ENCODE measurements at regions not wholly inside any gene's neighbourhood (a gene's known extent, or its start where the extent isn't known, plus 50 kb on each side); places are given as distances from the start of the nearest gene placed in this dataset.

DNA sequence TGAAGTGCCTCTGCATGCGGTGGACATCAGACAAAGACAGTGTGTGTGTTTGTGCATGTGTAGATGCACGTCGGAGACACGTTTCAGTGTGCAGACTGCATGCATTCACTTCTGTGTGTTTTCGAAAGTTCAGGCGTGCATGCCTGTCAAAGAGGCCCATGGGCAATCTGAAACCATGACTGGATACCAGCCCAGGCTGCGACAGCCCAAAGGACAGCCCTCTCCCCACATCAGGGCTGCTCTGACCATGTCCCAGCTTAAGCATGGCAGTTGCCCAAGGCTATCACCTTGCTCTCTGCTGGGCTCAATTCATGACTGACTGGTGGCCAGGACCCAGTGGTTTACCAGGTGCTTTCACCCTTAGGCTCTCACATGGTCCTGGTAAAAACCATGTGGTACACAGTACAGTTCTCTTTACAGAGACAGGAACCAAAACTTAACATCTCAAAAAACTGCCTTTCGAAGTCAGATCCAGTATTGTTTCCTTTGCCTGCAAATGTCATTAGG is 423.7 kb upstream of the CADM1 start:
- no peak overlapping the region for H3K27ac ChIP-seq (ENCODE audit: low read length)
- no peaks in the 10 kb centered on the region for H3K9me3 ChIP-seq (ENCODE audit: low read length)
- no peak overlapping the region for H3K4me3 ChIP-seq (ENCODE audit: low read length)
- no peaks in the 10 kb centered on the region for H4K20me1 ChIP-seq (ENCODE audit: insufficient read depth)
- H2AFZ ChIP-seq (ENCODE audit: low read depth, low read length): no peak overlapping the region
- no peaks in the 10 kb centered on the region for H3K9me2 ChIP-seq (ENCODE audit: insufficient read depth, low read length)
- TF ChIP-seq, protein P1, sequence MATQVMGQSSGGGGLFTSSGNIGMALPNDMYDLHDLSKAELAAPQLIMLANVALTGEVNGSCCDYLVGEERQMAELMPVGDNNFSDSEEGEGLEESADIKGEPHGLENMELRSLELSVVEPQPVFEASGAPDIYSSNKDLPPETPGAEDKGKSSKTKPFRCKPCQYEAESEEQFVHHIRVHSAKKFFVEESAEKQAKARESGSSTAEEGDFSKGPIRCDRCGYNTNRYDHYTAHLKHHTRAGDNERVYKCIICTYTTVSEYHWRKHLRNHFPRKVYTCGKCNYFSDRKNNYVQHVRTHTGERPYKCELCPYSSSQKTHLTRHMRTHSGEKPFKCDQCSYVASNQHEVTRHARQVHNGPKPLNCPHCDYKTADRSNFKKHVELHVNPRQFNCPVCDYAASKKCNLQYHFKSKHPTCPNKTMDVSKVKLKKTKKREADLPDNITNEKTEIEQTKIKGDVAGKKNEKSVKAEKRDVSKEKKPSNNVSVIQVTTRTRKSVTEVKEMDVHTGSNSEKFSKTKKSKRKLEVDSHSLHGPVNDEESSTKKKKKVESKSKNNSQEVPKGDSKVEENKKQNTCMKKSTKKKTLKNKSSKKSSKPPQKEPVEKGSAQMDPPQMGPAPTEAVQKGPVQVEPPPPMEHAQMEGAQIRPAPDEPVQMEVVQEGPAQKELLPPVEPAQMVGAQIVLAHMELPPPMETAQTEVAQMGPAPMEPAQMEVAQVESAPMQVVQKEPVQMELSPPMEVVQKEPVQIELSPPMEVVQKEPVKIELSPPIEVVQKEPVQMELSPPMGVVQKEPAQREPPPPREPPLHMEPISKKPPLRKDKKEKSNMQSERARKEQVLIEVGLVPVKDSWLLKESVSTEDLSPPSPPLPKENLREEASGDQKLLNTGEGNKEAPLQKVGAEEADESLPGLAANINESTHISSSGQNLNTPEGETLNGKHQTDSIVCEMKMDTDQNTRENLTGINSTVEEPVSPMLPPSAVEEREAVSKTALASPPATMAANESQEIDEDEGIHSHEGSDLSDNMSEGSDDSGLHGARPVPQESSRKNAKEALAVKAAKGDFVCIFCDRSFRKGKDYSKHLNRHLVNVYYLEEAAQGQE (IDR thresholded peaks at IDR 0.05; ENCODE audit: borderline replicate concordance): no peak
- no peak for TF ChIP-seq TAF1 (IDR thresholded peaks at IDR 0.05; ENCODE audit: low read depth)
- H3K36me3 ChIP-seq (ENCODE audit: insufficient read depth, low read length): no peaks in the 10 kb centered on the region
- no peak overlapping the region for H3K4me2 ChIP-seq (ENCODE audit: low read length)
- H3K79me2 ChIP-seq (replicated peaks; ENCODE audit: insufficient read depth, low read length): no peaks in the 10 kb centered on the region
- no peak overlapping the region for H3K9ac ChIP-seq (ENCODE audit: low read length)
- no peaks in the 10 kb centered on the region for H3F3A ChIP-seq (ENCODE audit: insufficient read depth, low read length, poor library complexity, severe bottlenecking)
- no peaks in the 10 kb centered on the region for H3K27me3 ChIP-seq (ENCODE audit: insufficient read depth, low read depth, low read length)

DNA sequence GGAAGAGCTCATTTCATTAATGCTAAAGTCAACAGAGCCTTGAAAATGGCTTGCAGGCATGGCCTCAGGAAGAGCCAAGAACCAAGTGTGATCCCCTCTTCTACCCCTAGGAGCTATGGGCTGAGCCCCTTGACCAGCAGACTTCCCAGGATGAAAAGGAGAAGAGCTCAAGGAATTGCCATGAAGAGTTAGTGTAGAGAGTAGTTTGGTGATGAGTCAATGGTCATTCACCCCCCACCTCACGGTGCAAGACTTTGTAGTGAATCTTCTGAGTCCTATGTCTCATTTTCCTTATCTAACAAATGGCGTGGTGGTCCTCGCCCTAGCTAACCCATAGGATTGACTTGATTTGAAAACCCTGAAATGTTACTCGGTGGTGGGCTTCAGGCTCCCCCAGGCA is 422.4 kb upstream of the CADM1 start:
- Histone ChIP-seq H3K9me2 (ENCODE audit: insufficient read depth, low read length) (no peaks in the 10 kb centered on the region), H4K20me1 (ENCODE audit: insufficient read depth) (no peaks in the 10 kb centered on the region), H3K4me2 (ENCODE audit: low read length) (no peak overlapping the region), H3K27me3 (ENCODE audit: insufficient read depth, low read depth, low read length) (no peaks in the 10 kb centered on the region), H3F3A (ENCODE audit: insufficient read depth, low read length, poor library complexity, severe bottlenecking) (no peaks in the 10 kb centered on the region), H3K36me3 (ENCODE audit: insufficient read depth, low read length) (no peaks in the 10 kb centered on the region), H3K4me3 (ENCODE audit: low read length) (no peak overlapping the region), H3K9ac (ENCODE audit: low read length) (no peak overlapping the region), H3K27ac (ENCODE audit: low read length) (no peak overlapping the region), H3K79me2 (replicated peaks; ENCODE audit: insufficient read depth, low read length) (no peaks in the 10 kb centered on the region), H3K9me3 (ENCODE audit: low read length) (no peaks in the 10 kb centered on the region), H2AFZ (ENCODE audit: low read depth, low read length) (no peak overlapping the region)
- TF ChIP-seq RAD21 (conservative IDR thresholded peaks at IDR 0.05) (no peak), POLR2AphosphoS5 (IDR thresholded peaks at IDR 0.05) (no peak), TAF1 (IDR thresholded peaks at IDR 0.05; ENCODE audit: low read depth) (no peak), EZH2 (IDR thresholded peaks at IDR 0.05; ENCODE audit: borderline replicate concordance, insufficient read depth, low read length, poor library complexity, severe bottlenecking) (no peak), SMC3 (conservative IDR thresholded peaks at IDR 0.05; ENCODE audit: poor library complexity) (no peak)
- TF ChIP-seq, protein P1 (IDR thresholded peaks at IDR 0.05; ENCODE audit: borderline replicate concordance): no peak

DNA sequence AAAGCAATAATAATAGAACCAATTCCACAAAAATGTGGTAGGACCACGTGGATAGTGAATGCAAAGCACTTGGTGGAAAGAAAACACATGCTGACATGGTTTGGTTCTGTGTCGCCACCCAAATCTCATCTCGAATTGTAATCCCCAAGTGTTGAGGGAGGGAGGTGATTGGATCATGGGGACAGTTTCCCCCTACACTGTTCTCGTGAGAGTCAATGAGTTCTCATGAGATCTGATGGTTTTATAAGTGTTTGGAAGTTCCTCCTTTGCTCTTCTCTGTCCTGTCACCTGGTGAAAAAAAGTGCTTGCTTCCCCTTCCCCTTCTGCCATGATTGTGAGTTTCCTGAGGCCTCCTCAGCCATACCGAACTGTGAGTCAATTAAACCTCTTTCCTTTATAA is 421.9 kb upstream of the CADM1 start:
- no peaks in the 10 kb centered on the region for H3K9me2 ChIP-seq (ENCODE audit: insufficient read depth, low read length)
- no peak overlapping the region for H3K9ac ChIP-seq (ENCODE audit: low read length)
- H2AFZ ChIP-seq (ENCODE audit: low read depth, low read length): no peak overlapping the region
- H3K4me3 ChIP-seq (ENCODE audit: low read length): no peak overlapping the region
- no peaks in the 10 kb centered on the region for H3K36me3 ChIP-seq (ENCODE audit: insufficient read depth, low read length)
- no peaks in the 10 kb centered on the region for H3K79me2 ChIP-seq (replicated peaks; ENCODE audit: insufficient read depth, low read length)
- H3K27me3 ChIP-seq (ENCODE audit: insufficient read depth, low read depth, low read length): no peaks in the 10 kb centered on the region
- H4K20me1 ChIP-seq (ENCODE audit: insufficient read depth): no peaks in the 10 kb centered on the region
- TF ChIP-seq TAF1 (IDR thresholded peaks at IDR 0.05; ENCODE audit: low read depth) (no peak), EP300 (conservative IDR thresholded peaks at IDR 0.05; ENCODE audit: poor library complexity, severe bottlenecking) (no peak), POLR2AphosphoS5 (IDR thresholded peaks at IDR 0.05) (no peak), EZH2 (IDR thresholded peaks at IDR 0.05; ENCODE audit: borderline replicate concordance, insufficient read depth, low read length, poor library complexity, severe bottlenecking) (no peak), RAD21 (conservative IDR thresholded peaks at IDR 0.05) (no peak), MXI1 (conservative IDR thresholded peaks at IDR 0.05; ENCODE audit: poor library complexity, severe bottlenecking) (no peak), SMC3 (conservative IDR thresholded peaks at IDR 0.05; ENCODE audit: poor library complexity) (no peak)
- TF ChIP-seq, protein P1 (IDR thresholded peaks at IDR 0.05; ENCODE audit: borderline replicate concordance): no peak
- TF ChIP-seq, protein P2, sequence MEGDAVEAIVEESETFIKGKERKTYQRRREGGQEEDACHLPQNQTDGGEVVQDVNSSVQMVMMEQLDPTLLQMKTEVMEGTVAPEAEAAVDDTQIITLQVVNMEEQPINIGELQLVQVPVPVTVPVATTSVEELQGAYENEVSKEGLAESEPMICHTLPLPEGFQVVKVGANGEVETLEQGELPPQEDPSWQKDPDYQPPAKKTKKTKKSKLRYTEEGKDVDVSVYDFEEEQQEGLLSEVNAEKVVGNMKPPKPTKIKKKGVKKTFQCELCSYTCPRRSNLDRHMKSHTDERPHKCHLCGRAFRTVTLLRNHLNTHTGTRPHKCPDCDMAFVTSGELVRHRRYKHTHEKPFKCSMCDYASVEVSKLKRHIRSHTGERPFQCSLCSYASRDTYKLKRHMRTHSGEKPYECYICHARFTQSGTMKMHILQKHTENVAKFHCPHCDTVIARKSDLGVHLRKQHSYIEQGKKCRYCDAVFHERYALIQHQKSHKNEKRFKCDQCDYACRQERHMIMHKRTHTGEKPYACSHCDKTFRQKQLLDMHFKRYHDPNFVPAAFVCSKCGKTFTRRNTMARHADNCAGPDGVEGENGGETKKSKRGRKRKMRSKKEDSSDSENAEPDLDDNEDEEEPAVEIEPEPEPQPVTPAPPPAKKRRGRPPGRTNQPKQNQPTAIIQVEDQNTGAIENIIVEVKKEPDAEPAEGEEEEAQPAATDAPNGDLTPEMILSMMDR (IDR thresholded peaks at IDR 0.05; ENCODE audit: poor library complexity, severe bottlenecking): no peak
- H3K27ac ChIP-seq (ENCODE audit: low read length): no peak overlapping the region
- H3F3A ChIP-seq (ENCODE audit: insufficient read depth, low read length, poor library complexity, severe bottlenecking): no peaks in the 10 kb centered on the region
- no peak overlapping the region for H3K4me2 ChIP-seq (ENCODE audit: low read length)
- no peaks in the 10 kb centered on the region for H3K9me3 ChIP-seq (ENCODE audit: low read length)

Measured in neural cell (in vitro differentiated cells).